A549 (cell line): ENCODE measurements at regions not wholly inside any gene's neighbourhood (a gene's known extent, or its start where the extent isn't known, plus 50 kb on each side); places are given as distances from the start of the nearest gene placed in this dataset.

Source experiments
- ATAC-seq, 2 experiments: fragments of 200-7000 bp in 1 of 2; fragments of >200 bp in 1 of 2; cut with Nextera tagmentation in 1 of 2; cut with Tn5 transposase in 1 of 2; 3 replicates each; pipeline versions ENCODE4 v1.8.0 to v1.9.1; 2018 to 2020; ENCODE audit warnings: mild to moderate bottlenecking in 1 of 2, moderate library complexity in 1 of 2
- CTCF ChIA-PET: fragments of 300-600 bp; sonication (Branson Sonifier 250); formaldehyde crosslinking; extraction: SDS; loops from one replicate; lab custom pipeline; 2021; ENCODE audit warnings: antibody characterized with exemption, inconsistent platforms; lab: Yijun Ruan, JAX
- POLR2A ChIA-PET: fragments of 350-600 bp; formaldehyde crosslinking; extraction: SDS; loops from one replicate; lab custom pipeline; 2021; ENCODE audit warnings: antibody characterized with exemption, inconsistent platforms; lab: Yijun Ruan, JAX
- DNase-seq, 2 experiments: peaks; one replicate each; pipeline versions ENCODE4 v3.0.0 to v3.0.0-alpha.2; 2011 to 2016; ENCODE audit warnings: low read depth in 1 of 2, low spot score in 1 of 2
- FAIRE-seq: peaks from 2 replicates; lab custom pipeline; 2011; peaks lifted over from hg19 to GRCh38; lab: Jason Lieb, UNC
- H3K27ac ChIP-seq, 2 experiments: fragments of >200 bp; sonication (Bioruptor Twin); formaldehyde crosslinking; 3 replicates each; pipeline ENCODE4 v1.5.1; 2016 to 2017
- H3K4me1 ChIP-seq: fragments of >200 bp; sonication (Bioruptor Twin); formaldehyde crosslinking; 3 replicates; pipeline ENCODE4 v1.6.1; 2016
- H3K4me2 ChIP-seq: fragments of >200 bp; sonication (Bioruptor Twin); formaldehyde crosslinking; 3 replicates; pipeline ENCODE4 v1.6.1; 2016
- H3K4me3 ChIP-seq: fragments of >200 bp; sonication (Bioruptor Twin); formaldehyde crosslinking; 3 replicates; pipeline ENCODE4 v1.5.1; 2016
- H3K9me3 ChIP-seq: fragments of >200 bp; sonication (Bioruptor Twin); formaldehyde crosslinking; 3 replicates; pipeline ENCODE4 v1.6.1; 2016
- CBX8 ChIP-seq: fragments of 200-600 bp; sonication (generic); IDR thresholded peaks from 2 replicates; pipeline ENCODE4 v1.6.1; 2016
- CEBPB ChIP-seq, 2 experiments: fragments of >200 bp in 1 of 2; sonication (Bioruptor Twin) in 1 of 2; formaldehyde crosslinking in 1 of 2; IDR thresholded peaks; 2 replicates each; pipeline ENCODE4 v1.6.1; 2012 to 2016
- CHD4 ChIP-seq: fragments of 200-600 bp; sonication (generic); IDR thresholded peaks from 2 replicates; pipeline ENCODE4 v1.6.1; 2016; ENCODE audit warnings: antibody characterized with exemption, mild to moderate bottlenecking, borderline replicate concordance
- EHMT2 ChIP-seq: fragments of 200-600 bp; sonication (generic); IDR thresholded peaks from 2 replicates; pipeline ENCODE4 v1.6.1; 2016; ENCODE audit warnings: antibody characterized with exemption, low read depth, mild to moderate bottlenecking, moderate library complexity
- ESRRA ChIP-seq: fragments of 150-350 bp; IDR thresholded peaks from 2 replicates; pipeline ENCODE4 v1.6.1; 2014; ENCODE audit warnings: mild to moderate bottlenecking, low read length, borderline replicate concordance
- FOSB ChIP-seq: fragments of 250-450 bp; sonication (Bioruptor Pico); IDR thresholded peaks from 2 replicates; pipeline ENCODE4 v1.5.0; 2020; ENCODE audit warnings: mild to moderate bottlenecking, moderate library complexity
- GATA3 ChIP-seq: IDR thresholded peaks from 2 replicates; pipeline ENCODE4 v1.6.1; 2012; ENCODE audit warnings: borderline replicate concordance
- HOXB13 ChIP-seq: fragments of 250-450 bp; sonication (Bioruptor Pico); IDR thresholded peaks from 2 replicates; pipeline ENCODE4 v1.5.0; 2020; ENCODE audit warnings: low read depth, mild to moderate bottlenecking, moderate library complexity
- HOXB5 ChIP-seq: fragments of 250-450 bp; sonication (Bioruptor Pico); IDR thresholded peaks from 2 replicates; pipeline ENCODE4 v1.5.0; 2020; ENCODE audit warnings: mild to moderate bottlenecking, moderate library complexity
- JUN ChIP-seq, 2 experiments: fragments of >200 bp; sonication (Bioruptor Twin); formaldehyde crosslinking; IDR thresholded peaks; 2 replicates in 1 of 2; 3 replicates in 1 of 2; pipeline ENCODE4 v1.6.1; 2016 to 2017
- JUNB ChIP-seq: fragments of >200 bp; sonication (Bioruptor Twin); formaldehyde crosslinking; IDR thresholded peaks from 2 replicates; pipeline ENCODE4 v1.6.1; 2016
- KDM1A ChIP-seq: fragments of 200-600 bp; sonication (generic); IDR thresholded peaks from 2 replicates; pipeline ENCODE4 v1.6.1; 2016; ENCODE audit warnings: low read depth, mild to moderate bottlenecking
- MYC ChIP-seq: IDR thresholded peaks from 2 replicates; pipeline ENCODE4 v1.6.1; 2012; ENCODE audit warnings: mild to moderate bottlenecking, inconsistent platforms, low read length, improper control_type of control experiment, borderline replicate concordance
- NPAS2 ChIP-seq: fragments of 250-450 bp; sonication (Bioruptor Pico); IDR thresholded peaks from 2 replicates; pipeline ENCODE4 v1.8.0; 2022; ENCODE audit warnings: mild to moderate bottlenecking, moderate library complexity, borderline replicate concordance
- NR3C1 ChIP-seq: fragments of >200 bp; sonication (Bioruptor Twin); formaldehyde crosslinking; IDR thresholded peaks from 3 replicates; pipeline ENCODE4 v1.6.1; 2017
- PHF8 ChIP-seq: fragments of 200-600 bp; sonication (generic); IDR thresholded peaks from 2 replicates; pipeline ENCODE4 v1.6.1; 2016; ENCODE audit warnings: low read depth, mild to moderate bottlenecking, antibody characterized with exemption, moderate library complexity, borderline replicate concordance
- POLR2AphosphoS2 ChIP-seq: conservative IDR thresholded peaks from 2 replicates; pipeline ENCODE4 v1.6.1; 2012; ENCODE audit warnings: low read length, improper control_type of control experiment, inconsistent platforms
- RFX5 ChIP-seq: fragments of 450-650 bp; IDR thresholded peaks from 2 replicates; pipeline ENCODE4 v1.7.1; 2014; ENCODE audit warnings: antibody characterized with exemption, mild to moderate bottlenecking, moderate library complexity
- SREBF2 ChIP-seq: fragments of 450-650 bp; IDR thresholded peaks from 2 replicates; pipeline ENCODE4 v1.6.1; 2014; ENCODE audit warnings: mild to moderate bottlenecking, moderate library complexity
- ZC3H11A ChIP-seq: fragments of 450-650 bp; IDR thresholded peaks from 2 replicates; pipeline ENCODE4 v1.6.1; 2014; ENCODE audit warnings: antibody characterized with exemption, mild to moderate bottlenecking
- ZNF302 ChIP-seq: fragments of 250-450 bp; sonication (Bioruptor Pico); IDR thresholded peaks from 2 replicates; pipeline ENCODE4 v1.9.0; 2021; ENCODE audit warnings: inconsistent platforms, mild to moderate bottlenecking, moderate library complexity
- WGBS: methylation state at CpG from one replicate; pipeline ENCODE4 v1.1.6; 2017; ENCODE audit errors: missing lambda C conversion rate; 5-methylcytosine and 5-hydroxymethylcytosine counted together
- TF ChIP-seq, protein P1 (sequence below): fragments of >200 bp; sonication (Bioruptor Twin); formaldehyde crosslinking; IDR thresholded peaks from 2 replicates; pipeline ENCODE4 v1.6.1; 2016
- TF ChIP-seq, protein P2 (sequence below): fragments of 450-650 bp; IDR thresholded peaks from 2 replicates; pipeline ENCODE4 v1.6.1; 2014; ENCODE audit warnings: antibody characterized with exemption
- TF ChIP-seq, protein P3 (sequence below): fragments of >200 bp; sonication (Bioruptor Twin); formaldehyde crosslinking; IDR thresholded peaks from 3 replicates; pipeline ENCODE4 v1.5.1; 2016

DNA sequence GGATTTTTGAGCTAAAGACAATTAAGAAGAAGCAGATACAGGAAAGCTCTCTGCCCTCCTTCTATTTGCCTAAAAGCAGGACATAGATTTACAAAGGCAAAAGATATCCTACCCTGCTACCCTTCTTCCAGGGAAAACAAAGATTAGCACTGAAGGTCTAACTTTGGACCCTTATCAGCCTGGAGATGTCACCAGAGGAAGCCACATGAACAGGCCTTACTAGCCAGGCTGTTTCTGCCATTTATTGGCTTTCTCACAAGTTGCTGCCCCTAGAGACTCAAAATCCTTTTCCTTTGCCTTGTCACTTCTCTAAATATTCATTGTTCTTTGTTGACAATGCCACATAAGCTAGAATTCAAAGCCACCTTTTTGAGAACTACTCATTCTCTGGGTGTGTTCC lies 147.3 kb downstream of the B3GNT2 start:
- no peak overlapping the region for H3K4me3 ChIP-seq
- no peaks in the 10 kb centered on the region for H3K4me1 ChIP-seq
- DNase-seq (no peak), ATAC-seq (no peak), FAIRE-seq (no peak)
- no peak overlapping the region for H3K4me2 ChIP-seq
- no peak for TF ChIP-seq ZC3H11A
- ChIA-PET CTCF (interaction anchor here (0.7 kb wide), 1 partner anchor 39 kb away, joined by 3 read pairs; no protein-coding TSS in a partner anchor), POLR2A (no interaction called here)
- H3K9me3 ChIP-seq, result no peaks in the 10 kb centered on the region
- H3K27ac ChIP-seq, result no peak overlapping the region

DNA sequence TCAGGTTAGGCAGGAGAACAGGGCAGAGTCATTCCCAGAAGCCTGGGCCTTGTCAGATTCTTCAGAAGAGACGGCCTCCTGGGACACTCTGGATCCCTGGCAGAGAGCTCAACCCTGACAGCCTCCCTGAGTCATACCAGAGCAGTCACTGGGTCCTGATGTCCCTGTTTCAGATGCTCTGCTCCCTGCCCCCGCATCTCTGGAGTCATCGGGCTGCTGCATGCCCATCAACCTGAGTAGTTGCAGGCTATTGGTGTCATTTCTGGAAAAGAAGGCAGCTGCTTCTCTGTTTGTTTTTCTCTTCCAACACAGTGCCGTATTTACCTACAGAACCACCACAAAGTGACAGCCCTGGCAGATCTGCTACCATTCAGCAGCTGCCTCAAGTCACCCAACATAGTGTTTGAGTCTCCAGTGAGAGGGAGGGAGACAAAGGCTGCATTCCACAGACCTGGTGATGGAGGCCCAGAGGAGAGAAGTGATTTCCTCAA lies 145.1 kb downstream of the B3GNT2 start:
- no peak for FAIRE-seq
- H3K9me3 ChIP-seq, result no peaks in the 10 kb centered on the region
- no peak for TF ChIP-seq KDM1A
- TF ChIP-seq FOSB (CRISPR knock-in tag), result no peak
- no peak for TF ChIP-seq PHF8
- TF ChIP-seq CHD4, result no peak
- TF ChIP-seq NR3C1, result no peak
- no peak for TF ChIP-seq ZNF302
- no peak for TF ChIP-seq HOXB5 (CRISPR knock-in tag)
- TF ChIP-seq MYC, result no peak
- no peaks in the 10 kb centered on the region for H3K4me1 ChIP-seq
- H3K4me2 ChIP-seq, result no peak overlapping the region
- no peak overlapping the region for H3K27ac ChIP-seq
- ATAC-seq, result peak in 1 of 2 experiments; percentile 55; a peak in 2 of 6 replicates
- 54% methylated on average over 4 of the region's 4 CpGs for WGBS
- ChIA-PET POLR2A (no interaction called here), CTCF (interaction anchor here (0.7 to 1.1 kb wide), 2 partner anchors 10 to 128 kb away, joined by 3 to 5 read pairs; no protein-coding TSS in a partner anchor)
- H3K4me3 ChIP-seq, result no peak overlapping the region
- no peak for DNase-seq

DNA sequence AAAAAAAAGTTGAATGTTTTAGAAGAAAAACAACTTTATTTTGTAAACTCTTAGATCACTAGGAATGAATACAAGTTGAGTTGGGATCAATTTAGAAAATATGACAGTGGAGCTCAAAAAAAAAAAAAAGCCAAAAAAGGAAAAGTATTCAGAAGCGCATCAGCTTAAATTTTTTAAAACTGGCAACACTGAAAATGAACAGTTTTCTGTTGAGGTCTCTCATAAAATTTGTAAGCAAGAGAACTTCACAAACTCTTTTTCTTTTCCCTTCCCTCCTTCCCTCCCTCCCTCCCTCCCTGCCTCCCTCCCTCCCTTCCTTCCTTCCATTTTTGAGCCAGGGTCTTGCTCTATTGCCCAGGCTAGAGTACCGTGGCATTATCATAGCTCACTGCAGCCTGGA lies 143.9 kb downstream of the B3GNT2 start:
- ATAC-seq, result no peak
- WGBS, result 80% methylated on average over 2 of the region's 2 CpGs
- POLR2A ChIA-PET, result interaction anchor here (0.5 kb wide), 1 partner anchor 532 kb away, joined by 4 read pairs; no protein-coding TSS in a partner anchor
- H3K9me3 ChIP-seq, result no peaks in the 10 kb centered on the region
- no peak for TF ChIP-seq RFX5
- TF ChIP-seq, protein P1, sequence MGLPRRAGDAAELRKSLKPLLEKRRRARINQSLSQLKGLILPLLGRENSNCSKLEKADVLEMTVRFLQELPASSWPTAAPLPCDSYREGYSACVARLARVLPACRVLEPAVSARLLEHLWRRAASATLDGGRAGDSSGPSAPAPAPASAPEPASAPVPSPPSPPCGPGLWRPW, result no peak
- TF ChIP-seq JUNB, result no peak
- TF ChIP-seq JUN (IDR thresholded peaks at IDR 0.05), result no peak
- no peak for TF ChIP-seq KDM1A
- TF ChIP-seq HOXB13, result no peak
- TF ChIP-seq POLR2AphosphoS2, result no peak
- no peak for TF ChIP-seq CBX8
- TF ChIP-seq EHMT2, result no peak
- TF ChIP-seq, protein P2, sequence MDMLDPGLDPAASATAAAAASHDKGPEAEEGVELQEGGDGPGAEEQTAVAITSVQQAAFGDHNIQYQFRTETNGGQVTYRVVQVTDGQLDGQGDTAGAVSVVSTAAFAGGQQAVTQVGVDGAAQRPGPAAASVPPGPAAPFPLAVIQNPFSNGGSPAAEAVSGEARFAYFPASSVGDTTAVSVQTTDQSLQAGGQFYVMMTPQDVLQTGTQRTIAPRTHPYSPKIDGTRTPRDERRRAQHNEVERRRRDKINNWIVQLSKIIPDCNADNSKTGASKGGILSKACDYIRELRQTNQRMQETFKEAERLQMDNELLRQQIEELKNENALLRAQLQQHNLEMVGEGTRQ, result no peak
- H3K4me1 ChIP-seq, result no peaks in the 10 kb centered on the region
- no peak for FAIRE-seq
- CTCF ChIA-PET, result interaction anchor here (0.6 to 1.5 kb wide), 5 partner anchors 8 to 346 kb away, joined by 3 to 5 read pairs (median 3); no protein-coding TSS in a partner anchor
- no peak overlapping the region for H3K27ac ChIP-seq
- H3K4me2 ChIP-seq, result no peak overlapping the region
- DNase-seq, result no peak
- no peak overlapping the region for H3K4me3 ChIP-seq

DNA sequence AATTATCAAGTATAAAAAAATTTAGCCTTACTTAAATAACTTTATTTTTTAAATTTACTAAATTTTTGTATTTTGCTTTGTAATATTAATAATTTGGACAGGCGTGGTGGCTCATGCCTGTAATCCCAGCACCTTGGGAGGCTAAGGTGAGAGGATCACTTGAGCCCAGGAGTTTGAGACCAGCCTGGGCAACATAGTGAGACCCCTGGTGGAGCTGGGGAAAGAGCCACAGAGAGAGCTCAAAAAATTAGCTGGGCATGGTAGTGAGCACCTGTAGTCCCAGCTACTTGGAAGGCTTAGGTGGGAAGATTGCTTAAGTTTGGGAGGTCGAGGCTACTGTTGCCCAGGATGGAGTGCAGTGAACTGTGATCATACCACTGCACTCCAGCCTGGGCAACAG lies 143.5 kb downstream of the B3GNT2 start:
- H3K4me1 ChIP-seq, result no peaks in the 10 kb centered on the region
- ATAC-seq (no peak), FAIRE-seq (no peak)
- WGBS, result 37% methylated on average over 2 of the region's 2 CpGs
- ChIA-PET CTCF (interaction anchor here (0.6 to 1.5 kb wide), 5 partner anchors 26 to 346 kb away, joined by 3 to 4 read pairs (median 3); no protein-coding TSS in a partner anchor), POLR2A (interaction anchor here (0.5 kb wide), 1 partner anchor 532 kb away, joined by 4 read pairs; no protein-coding TSS in a partner anchor)
- no peak overlapping the region for H3K27ac ChIP-seq
- TF ChIP-seq CEBPB (IDR thresholded peaks at IDR 0.05), result no peak
- TF ChIP-seq, protein P2, result no peak
- no peak for TF ChIP-seq SREBF2
- TF ChIP-seq EHMT2, result no peak
- no peak for TF ChIP-seq ESRRA
- no peak for TF ChIP-seq CBX8
- TF ChIP-seq, protein P3, sequence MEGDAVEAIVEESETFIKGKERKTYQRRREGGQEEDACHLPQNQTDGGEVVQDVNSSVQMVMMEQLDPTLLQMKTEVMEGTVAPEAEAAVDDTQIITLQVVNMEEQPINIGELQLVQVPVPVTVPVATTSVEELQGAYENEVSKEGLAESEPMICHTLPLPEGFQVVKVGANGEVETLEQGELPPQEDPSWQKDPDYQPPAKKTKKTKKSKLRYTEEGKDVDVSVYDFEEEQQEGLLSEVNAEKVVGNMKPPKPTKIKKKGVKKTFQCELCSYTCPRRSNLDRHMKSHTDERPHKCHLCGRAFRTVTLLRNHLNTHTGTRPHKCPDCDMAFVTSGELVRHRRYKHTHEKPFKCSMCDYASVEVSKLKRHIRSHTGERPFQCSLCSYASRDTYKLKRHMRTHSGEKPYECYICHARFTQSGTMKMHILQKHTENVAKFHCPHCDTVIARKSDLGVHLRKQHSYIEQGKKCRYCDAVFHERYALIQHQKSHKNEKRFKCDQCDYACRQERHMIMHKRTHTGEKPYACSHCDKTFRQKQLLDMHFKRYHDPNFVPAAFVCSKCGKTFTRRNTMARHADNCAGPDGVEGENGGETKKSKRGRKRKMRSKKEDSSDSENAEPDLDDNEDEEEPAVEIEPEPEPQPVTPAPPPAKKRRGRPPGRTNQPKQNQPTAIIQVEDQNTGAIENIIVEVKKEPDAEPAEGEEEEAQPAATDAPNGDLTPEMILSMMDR, result no peak
- TF ChIP-seq NPAS2 (CRISPR knock-in tag), result no peak
- no peak for TF ChIP-seq CHD4
- no peak for TF ChIP-seq GATA3
- TF ChIP-seq NR3C1, result no peak
- TF ChIP-seq PHF8, result no peak
- TF ChIP-seq, all 56 proteins: peak for 0
- Histone ChIP-seq H3K9me3 (no peaks in the 10 kb centered on the region), H3K4me2 (no peak overlapping the region), H3K4me3 (no peak overlapping the region)
- no peak for DNase-seq
